Colonic mucosa (tissue), 4 donors: ENCODE measurements at regions not wholly inside any gene's neighbourhood (a gene's known extent, or its start where the extent isn't known, plus 50 kb on each side); places are given as distances from the start of the nearest gene placed in this dataset.

Experiments used
- DNase-seq: peaks from one replicate; pipeline ENCODE4 v3.0.0-alpha.2; 2020
- H3K27ac ChIP-seq: fragments of 200-600 bp; one replicate; pipeline ENCODE4 v1.8.0; 2021
- H3K27me3 ChIP-seq: fragments of 200-600 bp; one replicate; pipeline ENCODE4 v1.8.0; 2021
- H3K36me3 ChIP-seq: fragments of 200-600 bp; one replicate; pipeline ENCODE4 v1.8.0; 2021
- H3K4me1 ChIP-seq: fragments of 200-600 bp; one replicate; pipeline ENCODE4 v1.8.0; 2021; ENCODE audit warnings: mild to moderate bottlenecking
- H3K4me3 ChIP-seq: fragments of 200-600 bp; one replicate; pipeline ENCODE4 v1.8.0; 2021
- H3K9ac ChIP-seq, 2 donors: one replicate each; pipeline ENCODE4 v1.7.0; 2013; ENCODE audit warnings: control low read depth in 2 of 2, low read depth in 2 of 2, low read length in 2 of 2
- H3K9me3 ChIP-seq: fragments of 200-600 bp; one replicate; pipeline ENCODE4 v1.8.0; 2021
- CTCF ChIP-seq: fragments of 200-600 bp; IDR thresholded peaks from one replicate; pipeline ENCODE4 v1.8.0; 2022; ENCODE audit warnings: antibody characterized with exemption, mild to moderate bottlenecking
- intact Hi-C: fragments of 100-400 bp; cut with DNase I; formaldehyde crosslinking; loops from one replicate; pipeline ENCODE4 v1.14.1; 2022
- donor health status: healthy.
- donor health status: DM: no; HTN: no; CAD: no.
- donor health status: DM: no; HTN: no; CAD: no.

GRCh38 chr10:111486346-111486745, 409.5 kb downstream of the ADRA2A start:
- no peak overlapping the region for H3K4me3 ChIP-seq

GRCh38 chr10:111488668-111489067, 411.8 kb downstream of the ADRA2A start:
- Histone ChIP-seq H3K27me3 (no peaks in the 10 kb centered on the region), H3K27ac (no peak overlapping the region), H3K4me1 (no peaks in the 10 kb centered on the region), H3K4me3 (no peak overlapping the region), H3K9ac (no peak overlapping the region), H3K36me3 (no peaks in the 10 kb centered on the region), H3K9me3 (no peaks in the 10 kb centered on the region)
- no peak for TF ChIP-seq CTCF
- intact Hi-C loops = no loop called here
- DNase-seq = no peak

More at GRCh38 chr10:111486346-111486745, 409.5 kb downstream of the ADRA2A start:
- H3K9me3 ChIP-seq = no peaks in the 10 kb centered on the region
- H3K9ac ChIP-seq = no peak overlapping the region
- H3K36me3 ChIP-seq = no peaks in the 10 kb centered on the region
- no peaks in the 10 kb centered on the region for H3K27me3 ChIP-seq
- H3K27ac ChIP-seq = no peak overlapping the region
- TF ChIP-seq CTCF = no peak
- no peak for DNase-seq
- intact Hi-C loops = no loop called here
- no peaks in the 10 kb centered on the region for H3K4me1 ChIP-seq

GRCh38 chr10:111491154-111491553, 414.3 kb downstream of the ADRA2A start:
- Histone ChIP-seq H3K9me3 (no peaks in the 10 kb centered on the region), H3K4me3 (no peak overlapping the region), H3K27ac (no peak overlapping the region), H3K27me3 (no peaks in the 10 kb centered on the region), H3K36me3 (no peaks in the 10 kb centered on the region), H3K4me1 (no peaks in the 10 kb centered on the region), H3K9ac (no peak overlapping the region)
- DNase-seq = no peak
- intact Hi-C loops = no loop called here
- TF ChIP-seq CTCF = no peak

- Histone ChIP-seq H3K27me3 (no peaks in the 10 kb centered on the region), H3K9me3 (no peaks in the 10 kb centered on the region), H3K27ac (no peak overlapping the region), H3K36me3 (no peaks in the 10 kb centered on the region), H3K4me3 (no peak overlapping the region), H3K9ac (no peak overlapping the region), H3K4me1 (no peaks in the 10 kb centered on the region)
- DNase-seq = no peak
- no peak for TF ChIP-seq CTCF
- intact Hi-C loops = no loop called here
Observed at GRCh38 chr10:111493024-111493625, 416.3 kb downstream of the ADRA2A start.

- H3K4me1 ChIP-seq = no peaks in the 10 kb centered on the region
- H3K9me3 ChIP-seq = no peaks in the 10 kb centered on the region
- H3K9ac ChIP-seq = no peak overlapping the region
- no peaks in the 10 kb centered on the region for H3K27me3 ChIP-seq
- no peak overlapping the region for H3K27ac ChIP-seq
- H3K36me3 ChIP-seq = no peaks in the 10 kb centered on the region
- TF ChIP-seq CTCF = no peak
- no peak for DNase-seq
- H3K4me3 ChIP-seq = no peak overlapping the region
- intact Hi-C loops = no loop called here
Observed at GRCh38 chr10:111498560-111498959, 421.7 kb downstream of the ADRA2A start.
